ENCODE measurements at regions not wholly inside any gene's neighbourhood (a gene's known extent, or its start where the extent isn't known, plus 50 kb on each side); places are given as distances from the start of the nearest gene placed in this dataset.

DNA sequence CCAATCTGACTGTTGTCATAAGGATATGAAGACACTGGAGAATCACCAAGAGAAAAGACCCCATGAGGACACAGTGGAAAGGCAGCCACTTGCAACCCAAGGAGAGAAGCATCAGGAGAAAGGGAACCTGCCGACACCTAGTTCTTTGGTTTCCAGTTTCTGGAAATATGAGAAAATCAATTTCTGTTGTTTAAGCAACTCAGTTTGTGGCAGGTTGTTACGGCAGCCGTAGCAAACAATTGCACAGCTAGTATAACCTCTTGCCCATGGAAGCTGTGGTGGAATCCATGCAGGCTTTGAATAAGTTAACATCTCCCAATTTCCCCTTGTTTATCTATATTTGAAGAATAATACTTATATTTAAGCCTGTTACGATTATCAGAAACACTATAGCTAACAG is 1103.0 kb upstream of the PHF14 start:
- DNase-seq (no peak), ATAC-seq (ENCODE audit: insufficient read depth, low FRiP score) (no peak)
- Histone ChIP-seq H3K27me3 (ENCODE audit: control insufficient read depth in 3 of 3, insufficient read depth in 3 of 3, low read length in 2 of 3) (no peaks in the 10 kb centered on the region), H3K36me3 (ENCODE audit: control insufficient read depth in 4 of 4, insufficient read depth in 4 of 4, low read length in 4 of 4) (no peaks in the 10 kb centered on the region), H3K9me3 (ENCODE audit: control insufficient read depth in 4 of 4, insufficient read depth in 3 of 4, low read length in 3 of 4) (peaks cover 0 to 2% (median 0%) of the 10 kb centered on the region in 4 donors), H3K27ac (ENCODE audit: low read depth in 1 of 2, low read length in 1 of 2) (no peak overlapping the region), H3K9ac (ENCODE audit: insufficient read depth in 1 of 2, low read length in 2 of 2) (no peak overlapping the region), H3K4me1 (ENCODE audit: control insufficient read depth in 5 of 5, insufficient read depth in 5 of 5, low read length in 5 of 5) (no peaks in the 10 kb centered on the region), H3K4me3 (no peak overlapping the region)
- WGBS, 2 donors, result 88 to 93% methylated on average over 4 of the region's 4 CpGs
- TF ChIP-seq, protein P1, sequence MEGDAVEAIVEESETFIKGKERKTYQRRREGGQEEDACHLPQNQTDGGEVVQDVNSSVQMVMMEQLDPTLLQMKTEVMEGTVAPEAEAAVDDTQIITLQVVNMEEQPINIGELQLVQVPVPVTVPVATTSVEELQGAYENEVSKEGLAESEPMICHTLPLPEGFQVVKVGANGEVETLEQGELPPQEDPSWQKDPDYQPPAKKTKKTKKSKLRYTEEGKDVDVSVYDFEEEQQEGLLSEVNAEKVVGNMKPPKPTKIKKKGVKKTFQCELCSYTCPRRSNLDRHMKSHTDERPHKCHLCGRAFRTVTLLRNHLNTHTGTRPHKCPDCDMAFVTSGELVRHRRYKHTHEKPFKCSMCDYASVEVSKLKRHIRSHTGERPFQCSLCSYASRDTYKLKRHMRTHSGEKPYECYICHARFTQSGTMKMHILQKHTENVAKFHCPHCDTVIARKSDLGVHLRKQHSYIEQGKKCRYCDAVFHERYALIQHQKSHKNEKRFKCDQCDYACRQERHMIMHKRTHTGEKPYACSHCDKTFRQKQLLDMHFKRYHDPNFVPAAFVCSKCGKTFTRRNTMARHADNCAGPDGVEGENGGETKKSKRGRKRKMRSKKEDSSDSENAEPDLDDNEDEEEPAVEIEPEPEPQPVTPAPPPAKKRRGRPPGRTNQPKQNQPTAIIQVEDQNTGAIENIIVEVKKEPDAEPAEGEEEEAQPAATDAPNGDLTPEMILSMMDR (IDR thresholded peaks at IDR 0.05; ENCODE audit: control extremely low read depth, extremely low read depth), result no peak

DNA sequence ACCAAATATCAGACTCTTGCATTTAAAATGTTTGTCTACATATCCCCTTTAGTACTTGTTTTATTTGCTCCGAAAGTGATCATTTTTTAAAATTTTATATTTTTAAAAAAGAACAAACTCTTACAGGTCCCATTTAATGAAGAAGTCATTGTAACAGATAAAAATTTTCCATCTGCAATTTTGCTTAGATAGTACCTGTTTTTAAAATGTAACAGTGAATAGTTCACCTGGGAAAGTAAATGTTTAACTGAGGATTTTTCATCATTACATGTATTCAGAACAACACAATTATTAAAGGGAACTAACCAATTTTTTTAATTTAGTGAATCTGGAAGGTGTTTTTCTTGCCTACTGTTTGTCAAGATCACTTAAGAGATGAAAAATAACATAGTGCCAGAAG is 1099.5 kb upstream of the PHF14 start:
- WGBS, 2 donors, result 89 to 91% methylated on average over 1 of the region's 1 CpG
- H3K9me3 ChIP-seq (ENCODE audit: control insufficient read depth in 4 of 4, insufficient read depth in 3 of 4, low read length in 3 of 4), result peaks cover 0 to 2% (median 0%) of the 10 kb centered on the region in 4 donors
- no peak overlapping the region for H3K4me3 ChIP-seq
- no peak overlapping the region for H3K27ac ChIP-seq (ENCODE audit: low read depth in 1 of 2, low read length in 1 of 2)
- TF ChIP-seq, protein P1 (IDR thresholded peaks at IDR 0.05; ENCODE audit: control extremely low read depth, extremely low read depth), result no peak
- no peak for DNase-seq
- H3K27me3 ChIP-seq (ENCODE audit: control insufficient read depth in 3 of 3, insufficient read depth in 3 of 3, low read length in 2 of 3), result no peaks in the 10 kb centered on the region
- ATAC-seq (ENCODE audit: insufficient read depth, low FRiP score), result no peak
- H3K9ac ChIP-seq (ENCODE audit: insufficient read depth in 1 of 2, low read length in 2 of 2), result no peak overlapping the region
- H3K4me1 ChIP-seq (ENCODE audit: control insufficient read depth in 5 of 5, insufficient read depth in 5 of 5, low read length in 5 of 5), result no peaks in the 10 kb centered on the region
- H3K36me3 ChIP-seq (ENCODE audit: control insufficient read depth in 4 of 4, insufficient read depth in 4 of 4, low read length in 4 of 4), result no peaks in the 10 kb centered on the region

DNA sequence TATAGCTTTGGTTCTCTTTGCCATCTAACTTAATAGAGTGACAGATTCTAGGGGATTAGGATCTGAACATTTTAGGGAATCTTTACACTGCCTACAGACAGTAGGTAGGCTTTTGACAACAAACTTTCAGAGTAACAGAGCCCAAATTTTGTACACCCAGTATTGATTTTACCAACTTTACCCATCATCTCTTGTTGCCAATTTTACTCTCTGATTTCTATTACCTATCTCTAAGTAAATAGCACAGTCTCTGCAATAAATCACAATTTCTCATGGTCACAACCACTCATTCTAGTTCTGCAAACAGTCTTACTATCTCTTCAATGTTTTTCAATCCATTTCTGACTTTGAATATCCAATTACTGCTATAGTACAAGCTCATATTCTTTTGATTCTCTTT is 1097.6 kb upstream of the PHF14 start:
- Histone ChIP-seq H3K36me3 (ENCODE audit: control insufficient read depth in 4 of 4, insufficient read depth in 4 of 4, low read length in 4 of 4) (no peaks in the 10 kb centered on the region), H3K9me3 (ENCODE audit: control insufficient read depth in 4 of 4, insufficient read depth in 3 of 4, low read length in 3 of 4) (no peaks in the 10 kb centered on the region), H3K27ac (ENCODE audit: low read depth in 1 of 2, low read length in 1 of 2) (no peak overlapping the region), H3K9ac (ENCODE audit: insufficient read depth in 1 of 2, low read length in 2 of 2) (no peak overlapping the region), H3K4me1 (ENCODE audit: control insufficient read depth in 5 of 5, insufficient read depth in 5 of 5, low read length in 5 of 5) (no peaks in the 10 kb centered on the region), H3K4me3 (no peak overlapping the region), H3K27me3 (ENCODE audit: control insufficient read depth in 3 of 3, insufficient read depth in 3 of 3, low read length in 2 of 3) (no peaks in the 10 kb centered on the region)
- ATAC-seq (ENCODE audit: insufficient read depth, low FRiP score), result no peak
- TF ChIP-seq, protein P1 (IDR thresholded peaks at IDR 0.05; ENCODE audit: control extremely low read depth, extremely low read depth), result no peak
- DNase-seq, result no peak

DNA sequence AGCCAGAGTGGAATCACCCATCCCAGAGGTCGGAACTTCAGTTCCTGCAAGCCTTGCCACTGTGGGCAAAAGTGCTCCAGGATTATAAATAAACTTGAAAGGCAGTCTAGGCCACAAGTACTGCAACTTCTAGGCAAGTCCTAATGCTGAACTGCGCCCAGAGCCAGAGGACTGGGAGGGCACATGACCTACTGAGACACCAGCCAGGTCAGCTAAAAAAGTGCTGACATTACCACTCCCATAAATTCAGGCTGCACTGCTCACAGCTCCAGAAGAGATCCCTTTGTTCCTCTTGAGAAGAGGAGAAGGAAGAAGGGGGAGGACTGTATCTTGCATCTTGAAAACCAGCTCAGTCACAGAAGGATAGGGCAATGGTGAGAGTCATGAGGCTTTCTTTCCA is 1084.1 kb upstream of the PHF14 start:
- ATAC-seq (ENCODE audit: insufficient read depth, low FRiP score), result no peak

More for the DNA sequence above, 1084.1 kb upstream of the PHF14 start:
- Histone ChIP-seq H3K27me3 (ENCODE audit: control insufficient read depth in 3 of 3, insufficient read depth in 3 of 3, low read length in 2 of 3) (no peaks in the 10 kb centered on the region), H3K9me3 (ENCODE audit: control insufficient read depth in 4 of 4, insufficient read depth in 3 of 4, low read length in 3 of 4) (peaks cover 0 to 2% (median 0%) of the 10 kb centered on the region in 4 donors), H3K27ac (ENCODE audit: low read depth in 1 of 2, low read length in 1 of 2) (no peak overlapping the region), H3K4me3 (no peak overlapping the region), H3K36me3 (ENCODE audit: control insufficient read depth in 4 of 4, insufficient read depth in 4 of 4, low read length in 4 of 4) (no peaks in the 10 kb centered on the region), H3K4me1 (ENCODE audit: control insufficient read depth in 5 of 5, insufficient read depth in 5 of 5, low read length in 5 of 5) (peaks cover 0 to 2% (median 0%) of the 10 kb centered on the region in 5 donors), H3K9ac (ENCODE audit: insufficient read depth in 1 of 2, low read length in 2 of 2) (no peak overlapping the region)
- DNase-seq, result peak in 1 of 3 donors; percentile 2
- 30 to 88% methylated on average over 2 of the region's 2 CpGs for WGBS, 2 donors
- TF ChIP-seq, protein P1 (IDR thresholded peaks at IDR 0.05; ENCODE audit: control extremely low read depth, extremely low read depth), result no peak
